ENCODE measurements at regions not wholly inside any gene's neighbourhood (a gene's known extent, or its start where the extent isn't known, plus 50 kb on each side); places are given as distances from the start of the nearest gene placed in this dataset.

DNA sequence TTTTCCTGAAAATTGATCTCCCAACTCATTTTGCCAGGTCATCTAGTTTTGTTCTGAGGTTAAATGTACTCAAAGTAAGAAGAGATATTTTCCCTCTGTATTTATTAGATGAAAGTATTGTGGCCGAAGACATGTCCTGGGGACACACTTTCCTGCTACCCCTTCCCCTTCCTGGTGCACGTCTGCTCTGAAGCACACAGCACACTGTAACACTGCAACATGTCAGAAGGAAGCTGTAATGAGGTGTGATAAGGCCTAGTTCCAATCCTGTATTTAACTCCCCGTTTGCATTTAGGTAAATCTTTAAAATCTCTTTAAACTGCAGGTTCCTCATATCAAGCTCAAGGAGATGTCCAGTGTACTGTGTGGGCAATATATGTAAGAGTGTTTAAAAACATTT is 99.4 kb downstream of the HDGFL1 start:
- Histone ChIP-seq H3K18ac (ENCODE audit: insufficient read length, low read depth, low read length) (no peak overlapping the region), H3K9ac (ENCODE audit: extremely low read depth, insufficient read length, low read length) (no peak overlapping the region), H3K23me2 (ENCODE audit: insufficient read length, low read depth, low read length, poor library complexity, severe bottlenecking) (no peaks in the 10 kb centered on the region), H3K14ac (ENCODE audit: insufficient read depth, low read length) (no peak overlapping the region), H2BK120ac (ENCODE audit: low read depth, low read length, poor library complexity, severe bottlenecking) (no peak overlapping the region), H2BK5ac (ENCODE audit: insufficient read length, low read length) (no peak overlapping the region), H4K20me1 (ENCODE audit: control insufficient read depth, insufficient read depth, insufficient read length) (no peaks in the 10 kb centered on the region), H2BK15ac (ENCODE audit: low read depth, low read length) (no peak overlapping the region), H2BK12ac (ENCODE audit: insufficient read length, low read depth, low read length) (no peak overlapping the region), H3T11ph (ENCODE audit: low read length) (no peak overlapping the region), H3K9me3 (ENCODE audit: control insufficient read depth, low read depth, low read length) (no peaks in the 10 kb centered on the region), H4K91ac (ENCODE audit: insufficient read length, low read depth, low read length) (no peak overlapping the region), H2BK20ac (ENCODE audit: low read depth, low read length, poor library complexity, severe bottlenecking) (no peak overlapping the region), H2AFZ (ENCODE audit: low read length) (no peak overlapping the region), H3K56ac (ENCODE audit: insufficient read length, low read depth, low read length) (no peak overlapping the region), H3K4me2 (ENCODE audit: insufficient read depth, insufficient read length, low read length) (no peak overlapping the region), H3K27ac (ENCODE audit: insufficient read length, low read depth, low read length) (no peak overlapping the region), H3K27me3 (ENCODE audit: insufficient read depth, low read length) (no peaks in the 10 kb centered on the region), H4K5ac (ENCODE audit: insufficient read length, low read depth, low read length) (no peak overlapping the region), H3K4me1 (ENCODE audit: insufficient read depth, low read length) (no peaks in the 10 kb centered on the region), H3K79me1 (ENCODE audit: insufficient read depth, low read depth, low read length, poor library complexity, severe bottlenecking) (no peaks in the 10 kb centered on the region), H4K8ac (replicated peaks; ENCODE audit: insufficient read length, low read depth, low read length) (no peak overlapping the region), H2AK5ac (ENCODE audit: insufficient read length, low read length) (no peak overlapping the region), H3K79me2 (ENCODE audit: insufficient read depth, low read length) (no peaks in the 10 kb centered on the region), H3K4ac (ENCODE audit: low read depth, low read length) (no peak overlapping the region), H3K23ac (ENCODE audit: insufficient read length, low read depth, low read length) (no peak overlapping the region)
- no peak overlapping the region for H3K27ac Mint-ChIP-seq
- H3K9me3 Mint-ChIP-seq = no peaks in the 10 kb centered on the region
- WGBS (ENCODE audit: extremely low coverage, insufficient read length, low lambda C conversion rate) = no CpG with 5 or more reads among the region's 3 CpGs
- no peak for TF ChIP-seq CTCF (conservative IDR thresholded peaks at IDR 0.05)
- no peaks in the 10 kb centered on the region for H3K36me3 Mint-ChIP-seq (ENCODE audit: insufficient read depth in 1 of 3, low read depth in 3 of 3)
- no peak for DNase-seq
- H3K27me3 Mint-ChIP-seq (ENCODE audit: low read depth) = no peaks in the 10 kb centered on the region
- no peaks in the 10 kb centered on the region for H3K4me1 Mint-ChIP-seq
- H3K4me3 Mint-ChIP-seq = no peak overlapping the region
